CD4-positive, alpha-beta T cell treated with Interleukin-12 subunit alpha and Interleukin-12 subunit beta, for 1 hour (primary cell): ENCODE measurements at regions not wholly inside any gene's neighbourhood (a gene's known extent, or its start where the extent isn't known, plus 50 kb on each side); places are given as distances from the start of the nearest gene placed in this dataset.

Source experiments
- DNase-seq: peaks from one replicate; pipeline ENCODE4 v3.0.0-alpha.2; 2020

DNA sequence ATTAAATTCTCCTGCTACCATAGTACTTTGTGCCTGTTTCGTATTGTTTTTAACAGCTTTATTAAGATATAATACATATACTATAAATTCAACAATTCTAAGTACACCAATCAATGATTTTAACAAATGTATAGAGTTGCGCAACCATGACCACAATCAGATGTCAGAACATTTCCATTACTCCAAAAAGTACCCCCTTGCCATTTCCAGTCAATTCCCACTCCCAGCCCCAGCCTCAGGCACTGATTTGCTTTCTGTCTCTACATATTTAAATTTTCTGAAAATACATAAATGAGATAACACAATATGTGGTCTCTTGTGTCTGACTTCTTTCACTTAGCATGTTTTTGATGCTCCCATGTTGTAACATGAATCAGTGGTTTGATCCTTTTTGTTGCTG lies 193.9 kb downstream of the FIGN start:
- no peak for DNase-seq

DNA sequence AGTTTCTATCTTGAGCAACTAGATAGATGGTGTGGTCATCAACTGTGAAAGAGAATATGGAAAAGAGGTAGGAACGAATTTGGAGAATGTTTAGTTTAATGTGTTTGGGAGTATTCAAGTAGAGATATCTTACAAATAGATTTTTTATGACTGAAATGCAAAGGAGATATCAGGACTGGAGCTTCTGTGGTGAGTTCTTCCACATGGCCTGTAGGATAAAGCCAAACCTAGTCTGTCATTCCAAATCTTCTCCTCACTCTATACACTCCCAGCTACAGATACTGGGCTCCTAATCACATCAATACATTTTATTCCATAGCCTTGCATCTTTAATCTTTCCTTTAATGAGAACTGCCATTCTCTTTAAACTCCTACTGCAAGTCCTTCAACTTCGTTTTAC lies 194.3 kb downstream of the FIGN start:
- DNase-seq, result no peak

DNA sequence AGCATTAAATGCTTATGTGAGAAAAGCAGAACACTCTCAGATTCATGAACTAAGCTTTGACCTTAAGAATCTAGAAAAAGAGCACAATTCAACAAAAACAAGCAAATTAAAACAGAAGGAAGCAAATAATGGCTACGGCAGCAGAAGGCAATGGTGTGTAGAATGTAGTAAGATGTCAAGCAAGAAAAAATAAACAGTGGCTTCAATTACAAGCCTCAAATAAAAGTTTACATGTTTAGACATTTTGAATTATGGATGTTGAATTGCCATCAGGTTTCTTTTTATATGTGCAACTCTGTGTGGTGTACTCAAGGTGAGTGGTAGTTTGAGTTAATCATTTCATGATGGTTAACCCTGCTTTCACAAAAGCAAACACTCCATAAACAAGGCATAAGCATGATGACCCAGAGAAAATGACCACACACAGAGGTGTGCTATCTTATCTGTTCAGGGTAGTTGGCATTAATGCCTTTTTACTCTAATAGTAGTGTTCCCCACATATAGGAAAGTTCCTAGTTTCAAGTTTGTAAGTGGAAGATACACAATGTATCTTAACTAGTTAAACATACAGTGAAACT lies 207.1 kb downstream of the FIGN start:
- no peak for DNase-seq

DNA sequence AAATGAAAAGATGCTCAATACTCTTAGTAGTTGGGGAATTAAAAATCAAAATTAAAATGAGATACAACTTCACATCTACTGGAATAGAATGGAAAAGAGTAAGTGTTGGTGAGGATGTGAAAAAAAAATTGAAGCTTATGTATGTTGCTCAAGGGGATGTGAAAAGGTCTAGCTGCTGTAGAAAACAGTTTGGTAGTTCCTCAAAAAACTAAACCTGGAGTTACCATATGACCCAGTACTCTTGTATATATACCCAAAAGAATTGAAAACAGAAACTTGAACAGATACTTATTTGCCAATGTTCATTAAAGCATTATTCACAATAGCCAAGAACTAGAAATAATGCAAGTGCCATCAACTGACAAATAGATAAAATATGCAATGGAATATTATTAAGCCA lies 208.4 kb downstream of the FIGN start:
- no peak for DNase-seq

DNA sequence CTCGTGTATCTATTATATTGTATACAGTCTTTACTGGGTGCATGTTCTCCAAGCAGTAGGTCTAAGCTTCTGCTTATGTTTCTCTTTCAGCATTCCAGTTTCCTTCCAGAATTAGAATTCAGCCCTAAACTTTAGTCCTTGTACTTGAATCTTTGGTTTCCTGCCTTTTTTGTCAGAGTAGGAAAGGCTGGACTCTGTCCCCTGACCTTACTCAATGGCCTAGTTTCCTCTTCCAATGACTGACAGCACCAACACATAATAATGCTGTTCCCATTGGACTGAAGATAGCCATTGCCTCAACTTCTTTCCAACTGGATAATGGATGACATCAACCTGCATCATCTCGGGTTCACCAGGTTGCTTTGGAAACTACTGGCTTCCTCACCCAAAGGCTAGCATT lies 217.0 kb downstream of the FIGN start:
- DNase-seq, result no peak

DNA sequence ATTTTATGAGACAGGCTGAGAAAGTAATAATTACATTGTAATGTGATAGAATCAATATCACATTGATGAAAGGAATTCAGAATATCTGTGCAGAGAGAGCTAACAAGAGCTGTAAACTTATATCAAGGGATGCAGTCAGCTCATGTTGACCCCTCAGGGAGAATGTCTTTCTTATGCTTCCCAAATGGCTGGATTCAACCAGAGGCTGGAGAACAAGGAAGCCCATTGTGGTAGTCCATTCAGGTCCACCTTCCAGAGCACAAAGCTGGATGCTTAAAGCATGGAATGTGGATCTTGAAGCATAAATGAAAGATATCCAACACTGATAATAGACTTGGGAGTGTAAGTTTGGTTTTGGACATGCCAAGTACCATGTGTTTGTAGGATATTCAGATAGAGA lies 220.0 kb downstream of the FIGN start:
- DNase-seq, result no peak

DNA sequence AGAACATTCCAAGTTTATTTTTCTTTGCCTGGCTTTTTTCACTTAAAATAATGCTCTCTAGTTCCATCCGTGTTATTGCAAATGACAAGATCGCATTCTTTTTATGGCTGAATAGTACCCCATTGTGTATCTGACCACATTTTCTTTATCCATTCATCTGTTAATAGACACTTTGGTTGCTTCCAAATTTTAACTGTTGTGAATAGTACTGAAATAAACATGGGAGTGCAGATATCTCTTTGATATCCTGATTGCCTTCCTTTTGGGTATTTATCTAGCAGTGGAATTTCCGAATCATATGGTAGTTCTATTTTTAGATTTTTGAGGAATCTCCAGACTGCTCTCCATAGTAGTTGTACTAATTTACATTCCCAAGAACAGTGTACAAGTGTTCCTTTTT lies 230.5 kb downstream of the FIGN start:
- no peak for DNase-seq

DNA sequence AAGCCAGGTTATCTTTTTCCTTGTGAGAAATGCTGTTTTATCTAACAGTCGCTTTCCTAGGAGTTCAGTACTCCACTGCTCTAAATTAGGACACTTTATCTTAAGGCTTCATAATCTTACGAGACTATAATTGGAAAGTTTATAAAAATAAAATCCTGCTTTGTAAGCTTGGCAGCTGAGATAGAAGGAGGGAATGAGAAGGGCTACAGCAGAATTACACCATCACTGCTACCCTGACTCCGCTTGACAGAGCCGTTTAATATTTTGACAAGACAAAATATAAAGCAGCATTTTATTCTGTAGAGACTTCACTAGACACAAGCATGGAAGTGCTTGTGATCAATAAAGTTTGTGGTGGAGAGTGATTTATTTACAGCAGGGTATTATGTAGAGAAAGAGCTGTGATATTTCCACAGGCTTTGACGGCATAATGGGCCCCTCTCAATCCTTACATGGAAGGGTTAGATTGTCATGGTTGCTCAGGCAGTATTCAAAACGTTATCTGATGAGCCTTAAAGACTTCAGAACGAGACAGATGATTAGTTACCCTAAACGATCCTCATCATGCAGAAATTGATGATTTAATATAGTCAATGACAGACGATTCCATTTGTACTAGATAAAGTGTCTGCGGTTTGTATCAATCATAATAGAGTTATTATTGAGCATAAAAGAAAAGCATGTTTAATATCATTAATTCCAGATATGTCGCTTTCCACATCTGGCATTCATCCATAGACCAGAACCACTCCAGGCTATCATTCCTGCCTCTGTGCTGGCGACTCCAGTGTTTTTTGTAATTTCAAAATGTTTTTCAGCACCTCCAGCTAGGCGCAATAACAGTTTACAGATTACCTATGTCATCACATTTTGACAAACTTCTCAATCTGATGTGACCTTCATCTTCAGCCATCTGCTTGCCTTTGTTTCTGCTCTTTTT lies 242.2 kb downstream of the FIGN start:
- DNase-seq, result no peak

DNA sequence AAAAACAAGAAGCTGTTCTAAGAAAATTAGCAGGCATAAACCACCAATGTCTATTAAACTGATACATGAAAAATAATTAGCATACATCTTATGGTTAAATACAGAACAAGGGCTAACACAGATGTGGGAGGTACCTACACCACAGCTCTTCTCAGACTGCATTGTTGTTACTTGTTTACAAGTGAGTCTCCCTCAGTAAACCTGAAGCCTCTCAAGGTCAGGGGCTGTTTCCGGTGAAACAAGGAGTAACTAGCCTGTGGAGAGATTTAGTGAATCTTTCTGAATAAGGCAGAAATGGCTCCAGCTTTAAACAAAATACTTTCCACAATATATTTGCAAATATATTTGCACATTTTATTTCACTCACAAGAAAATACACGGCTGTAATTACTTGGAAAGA lies 244.0 kb downstream of the FIGN start:
- no peak for DNase-seq

GRCh38 chr2:163490281-163490680 lies 245.5 kb downstream of the FIGN start:
- DNase-seq, result no peak

DNA sequence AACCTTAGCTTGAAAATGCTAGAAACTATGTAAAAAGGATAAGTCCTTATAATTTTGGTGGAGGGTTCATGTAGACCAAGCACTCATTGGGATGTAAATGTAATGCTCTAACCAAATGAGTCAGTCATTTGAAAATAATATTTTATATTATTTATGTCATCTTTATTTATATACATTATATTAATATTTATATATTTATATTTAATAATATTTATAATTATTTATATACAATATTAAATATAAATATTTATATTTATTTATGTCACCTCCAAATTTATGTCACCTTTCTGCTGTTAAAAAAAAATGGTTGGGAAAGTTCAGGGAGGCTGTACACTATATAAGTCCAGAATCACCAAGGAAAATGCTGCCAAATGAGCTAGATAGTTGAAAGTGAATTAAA lies 254.3 kb downstream of the FIGN start:
- no peak for DNase-seq

- no peak for DNase-seq
Measured at GRCh38 chr2:163479599-163479998, 256.2 kb downstream of the FIGN start.

DNA sequence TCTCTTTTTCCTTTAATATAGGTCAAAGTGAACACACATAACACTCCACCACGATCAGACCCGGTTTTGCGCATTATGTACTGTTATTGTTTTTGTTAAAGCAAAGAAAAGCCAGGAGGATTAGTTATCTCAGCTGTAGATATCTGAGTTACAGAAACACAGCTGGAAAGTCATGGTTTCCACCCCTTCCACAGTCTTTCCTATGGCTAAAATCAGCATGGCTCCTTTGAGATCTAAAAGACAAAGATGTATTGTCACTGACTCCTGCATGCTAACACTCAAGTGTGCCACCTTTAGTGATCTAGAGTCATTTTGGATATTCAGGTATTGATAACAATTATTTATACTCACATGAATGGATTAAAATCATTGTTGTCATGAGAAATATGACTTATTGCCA lies 260.0 kb downstream of the FIGN start:
- DNase-seq, result no peak

GRCh38 chr2:163474889-163475288 lies 260.9 kb downstream of the FIGN start:
- no peak for DNase-seq

- no peak for DNase-seq
Measured at GRCh38 chr2:163474319-163474744, 261.5 kb downstream of the FIGN start.

DNA sequence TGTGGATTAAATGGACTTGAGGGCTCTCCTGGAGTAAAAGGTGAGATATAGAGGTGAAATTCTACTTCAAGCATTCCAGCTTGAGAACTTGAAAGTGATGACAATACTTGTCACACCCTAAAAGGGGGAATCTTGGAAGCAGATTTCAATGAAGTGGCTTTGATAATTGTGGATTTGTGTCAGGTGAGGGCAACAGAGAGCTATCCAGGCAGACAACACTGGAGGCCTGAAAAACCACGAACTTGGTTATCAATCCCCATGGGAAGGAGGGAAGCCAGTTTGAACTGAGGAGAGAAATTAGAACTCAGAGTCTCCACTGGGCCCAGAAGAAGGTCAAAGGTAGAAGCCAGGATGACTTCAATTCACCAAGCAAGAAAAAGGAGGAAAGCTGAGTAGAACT lies 263.9 kb downstream of the FIGN start:
- DNase-seq, result no peak

DNA sequence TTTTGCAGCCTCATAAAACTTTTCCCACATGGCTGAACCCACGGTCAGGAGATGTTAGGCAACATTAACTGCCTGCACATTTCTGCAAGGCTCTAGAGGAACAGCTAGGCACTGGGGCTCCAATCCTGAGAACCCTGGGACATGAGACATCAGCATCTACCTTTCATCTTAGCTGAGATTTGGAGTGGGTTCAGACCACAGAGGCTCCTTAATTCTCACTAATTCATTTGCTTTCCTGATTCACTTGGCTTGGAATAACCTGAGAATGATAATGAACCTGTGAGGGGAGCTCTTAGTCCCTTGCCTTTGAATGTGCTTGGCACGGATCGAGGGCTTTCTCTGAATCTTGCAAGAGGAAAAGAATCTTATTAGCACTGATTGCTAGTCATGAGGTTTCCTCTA lies 266.2 kb downstream of the FIGN start:
- DNase-seq, result no peak

GRCh38 chr2:163467251-163467630 lies 268.6 kb downstream of the FIGN start:
- no peak for DNase-seq

- no peak for DNase-seq
Measured at GRCh38 chr2:163466331-163467250, 269.2 kb downstream of the FIGN start.

DNA sequence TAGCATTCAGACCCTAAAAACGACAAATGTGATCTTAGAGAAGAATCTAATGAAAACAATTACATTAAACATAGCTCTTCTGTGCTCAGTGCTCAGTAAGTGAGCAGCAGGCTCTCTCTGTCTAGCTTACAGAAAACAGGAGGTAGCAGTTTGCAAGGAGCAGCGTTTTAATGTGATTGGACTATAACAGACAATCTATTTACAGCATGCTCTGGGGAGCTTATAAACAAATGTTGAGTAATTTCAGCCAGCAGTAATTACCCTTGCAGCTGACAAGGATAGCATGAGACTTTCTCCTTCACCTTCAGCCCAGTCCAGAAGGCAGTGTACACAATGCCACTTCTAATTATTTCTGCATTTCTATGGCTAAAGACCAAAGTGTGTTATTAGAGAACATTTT lies 270.4 kb downstream of the FIGN start:
- DNase-seq, result no peak

- DNase-seq, result no peak
Measured at GRCh38 chr2:163463411-163463810, 272.4 kb downstream of the FIGN start.

DNA sequence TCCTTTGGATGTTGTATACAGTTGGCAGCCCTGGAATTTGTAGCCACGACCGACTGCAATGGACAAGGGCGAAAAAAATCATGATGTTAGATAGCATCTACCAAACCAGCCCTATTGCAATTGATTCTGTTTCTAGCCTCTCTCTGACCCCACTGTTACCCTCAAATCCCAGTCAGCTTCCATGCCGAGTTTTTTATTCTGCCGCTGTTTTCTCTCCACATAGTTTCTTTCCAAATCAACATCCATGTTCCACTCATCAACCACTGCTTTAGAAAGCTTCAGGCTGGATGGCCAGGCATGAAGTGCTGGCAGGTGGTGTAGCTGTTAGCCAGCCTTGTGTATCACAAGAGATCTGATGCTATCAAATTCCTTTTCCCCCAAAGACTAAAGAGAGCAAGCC lies 272.8 kb downstream of the FIGN start:
- no peak for DNase-seq

- DNase-seq, result no peak
Measured at GRCh38 chr2:163459986-163460385, 275.8 kb downstream of the FIGN start.
